Cardiac septum (tissue), 1 donor: ENCODE measurements at regions not wholly inside any gene's neighbourhood (a gene's known extent, or its start where the extent isn't known, plus 50 kb on each side); places are given as distances from the start of the nearest gene placed in this dataset.

ENCODE experiments used
- DNase-seq: peaks from one replicate; pipeline ENCODE4 v3.0.0-alpha.2; 2020; ENCODE audit warnings: low spot score
- intact Hi-C: fragments of 100-400 bp; cut with DNase I; formaldehyde crosslinking; loops from one replicate; pipeline ENCODE4 v1.14.0; 2022
- donor health status: DM: no; HTN: no; CAD: no.

DNA sequence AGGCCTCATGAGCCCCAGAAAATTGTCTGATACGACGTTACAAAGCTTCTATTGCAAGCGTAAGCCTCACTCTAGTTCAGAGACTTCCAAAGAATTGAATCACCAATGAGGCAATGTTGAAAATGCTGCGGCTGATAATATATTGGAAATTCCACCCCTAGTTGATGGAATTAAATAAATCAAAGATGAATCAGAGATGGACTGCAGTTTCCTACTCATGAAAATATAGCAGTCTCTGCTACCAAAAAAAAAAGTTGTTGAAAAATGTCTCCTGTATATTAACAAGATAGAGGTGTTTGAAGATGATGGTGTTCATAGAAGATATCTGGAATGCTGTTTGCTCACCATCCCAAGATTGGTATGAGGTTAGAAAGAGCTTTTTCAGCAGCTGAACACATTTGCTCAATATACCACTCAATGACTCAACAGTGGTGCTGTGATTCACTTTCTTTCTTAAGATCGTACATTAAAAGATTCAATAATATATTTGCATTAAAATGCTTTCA, 99.8 kb upstream of the ARHGAP28 start:
- no peak for DNase-seq
- intact Hi-C loops = loop anchor here (10.0 kb wide), 1 partner anchor 105 kb away; no protein-coding TSS in a partner anchor

DNA sequence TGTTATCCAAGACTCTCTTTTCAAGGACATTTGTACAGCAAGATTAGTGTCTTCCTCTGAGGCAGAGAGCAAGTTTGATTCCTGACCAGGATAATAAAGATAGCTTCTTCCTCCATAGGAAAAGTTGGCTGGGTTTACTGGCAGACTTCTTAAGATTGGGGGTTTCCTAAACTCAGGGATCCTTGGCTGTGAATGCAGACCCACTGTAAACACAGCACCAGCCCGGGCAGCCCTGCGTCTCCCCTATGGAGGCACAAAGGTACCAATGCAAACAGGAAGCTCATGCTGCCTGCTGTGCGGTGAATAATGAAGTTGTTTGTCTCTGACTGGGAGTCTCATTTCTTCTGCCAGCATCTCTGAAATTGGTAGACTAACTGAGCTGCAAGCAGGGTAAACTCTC, 96.2 kb upstream of the ARHGAP28 start:
- DNase-seq = no peak
- intact Hi-C loops = no loop called here

DNA sequence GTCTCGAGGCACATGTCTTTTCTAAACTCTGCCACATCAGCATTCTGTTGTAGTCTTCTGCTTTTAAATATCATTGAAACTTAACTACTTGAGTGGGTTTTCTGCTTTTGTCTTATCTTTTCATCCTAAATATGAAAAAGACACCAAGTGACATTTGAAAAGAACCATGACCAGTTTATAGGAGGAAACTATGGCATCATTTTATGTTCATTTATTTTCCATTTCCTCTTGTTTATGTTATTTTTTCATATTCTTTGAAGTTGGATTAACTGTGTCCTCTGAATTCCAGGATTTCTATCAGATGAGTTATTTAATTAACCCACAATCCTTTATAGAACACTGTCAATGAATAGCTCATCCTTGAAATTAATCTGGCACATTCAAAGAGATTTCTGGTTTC, 93.4 kb upstream of the ARHGAP28 start:
- intact Hi-C loops = no loop called here
- DNase-seq = no peak

DNA sequence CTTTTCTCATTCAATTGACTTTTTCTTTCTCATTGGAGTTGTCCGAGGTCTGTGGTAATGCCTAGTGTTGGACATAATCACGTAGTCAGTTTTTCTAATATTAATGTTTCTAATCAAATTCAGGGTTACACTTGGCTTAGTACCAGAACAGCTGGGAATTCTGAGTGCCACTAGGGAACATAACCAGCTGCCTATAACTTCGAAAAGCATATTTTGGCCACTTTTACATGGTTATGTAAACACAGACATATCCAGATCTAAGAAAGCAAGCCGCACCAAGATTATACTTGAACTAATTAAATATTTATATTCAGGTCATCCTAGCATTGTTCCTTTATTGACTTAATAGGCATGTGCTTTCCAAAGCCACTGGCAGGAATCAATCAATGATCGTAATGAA, 91.1 kb upstream of the ARHGAP28 start:
- intact Hi-C loops = no loop called here
- DNase-seq = no peak

DNA sequence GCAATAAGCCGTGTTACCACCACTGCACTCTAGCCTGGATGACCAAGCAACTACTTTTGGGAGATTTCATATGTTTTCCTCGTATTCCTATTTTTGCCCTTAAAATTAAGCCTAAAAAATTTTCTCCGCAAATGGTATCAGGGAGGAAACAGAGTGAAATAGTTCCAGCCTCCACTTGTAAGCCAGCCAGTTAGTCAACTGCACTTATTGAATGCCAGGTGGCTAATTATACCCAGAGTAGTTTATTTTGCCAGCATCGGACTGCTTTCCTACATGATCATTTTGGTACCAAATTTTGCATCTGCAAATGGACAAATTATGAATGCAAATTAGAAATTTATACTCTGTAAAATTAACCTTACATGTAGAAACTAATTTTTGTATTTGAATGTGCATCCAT, 90.2 kb upstream of the ARHGAP28 start:
- no peak for DNase-seq
- intact Hi-C loops = no loop called here

DNA sequence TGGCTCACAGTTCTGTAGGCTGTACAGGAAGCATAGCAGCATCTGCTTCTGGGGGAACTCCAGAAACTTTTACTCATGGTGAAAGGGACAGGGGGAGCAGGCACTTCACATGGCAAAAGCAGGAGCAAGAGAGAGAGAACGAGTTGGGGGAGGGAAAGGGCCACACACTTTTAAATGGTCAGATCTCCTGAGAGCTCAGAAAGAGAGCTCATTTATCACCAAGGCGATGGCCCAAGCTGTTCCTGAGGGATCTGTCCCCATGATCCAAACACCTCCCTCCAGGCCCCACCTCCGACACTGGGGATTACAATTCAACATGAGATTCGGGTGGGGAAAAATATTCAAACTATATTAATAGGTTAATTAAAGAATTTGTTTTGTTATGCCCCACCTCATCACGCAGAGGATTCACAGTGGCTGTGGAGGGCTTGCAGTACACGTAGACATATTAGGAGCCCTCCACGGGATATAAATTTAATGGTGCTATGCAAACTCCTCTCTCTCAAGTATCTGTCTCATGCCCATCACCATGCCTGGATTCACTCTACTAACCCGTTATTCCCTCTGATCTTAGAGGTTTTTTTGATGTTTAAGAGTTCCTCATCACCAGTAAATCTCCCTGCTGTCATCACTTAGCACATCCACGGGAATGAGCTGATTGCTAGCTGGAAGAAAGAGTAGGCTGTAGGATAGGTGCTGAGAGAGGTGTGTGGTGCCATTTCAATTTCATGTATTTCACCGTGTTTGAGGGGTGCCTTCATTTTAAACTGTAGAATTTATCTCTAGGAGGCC, 84.5 kb upstream of the ARHGAP28 start:
- no peak for DNase-seq
- intact Hi-C loops = no loop called here

DNA sequence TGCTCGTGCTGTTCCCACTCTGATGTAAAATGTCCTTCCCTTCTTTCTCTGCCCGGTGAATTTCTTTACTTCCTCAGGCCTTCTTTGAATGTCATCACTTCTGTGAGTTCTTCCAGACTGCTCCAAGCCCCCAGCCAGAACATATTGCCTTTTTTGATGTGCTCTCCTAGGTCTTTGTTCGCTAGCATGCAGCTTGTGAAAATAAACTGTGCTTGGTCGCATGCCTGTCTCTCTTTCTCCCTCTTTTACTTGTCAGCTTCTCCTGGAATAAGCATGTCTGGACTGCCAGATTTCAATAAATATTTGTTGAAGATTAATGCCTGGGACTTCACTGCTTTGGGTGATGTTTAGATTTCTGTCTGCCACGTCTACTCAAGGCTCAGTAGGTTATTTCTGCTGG, 82.7 kb upstream of the ARHGAP28 start:
- intact Hi-C loops = no loop called here
- DNase-seq = no peak

DNA sequence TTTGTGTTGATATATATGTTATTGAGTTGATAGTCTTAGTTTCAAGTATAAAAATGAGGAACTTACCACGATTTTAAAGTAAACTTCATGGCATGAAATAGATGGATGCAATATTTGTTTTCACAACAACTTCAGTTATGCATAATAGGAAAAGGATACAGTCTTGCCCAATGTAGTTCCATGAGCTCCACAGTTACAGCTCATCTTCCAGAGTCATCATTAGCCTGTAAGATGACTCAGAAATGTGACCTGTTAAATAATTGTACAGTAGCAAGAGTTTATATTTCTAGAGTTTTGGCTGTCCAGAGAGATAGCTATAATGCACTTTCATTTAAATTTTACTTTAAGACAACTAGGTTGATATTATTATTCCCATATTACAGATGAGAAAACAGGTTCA, 80.9 kb upstream of the ARHGAP28 start:
- intact Hi-C loops = no loop called here
- no peak for DNase-seq

DNA sequence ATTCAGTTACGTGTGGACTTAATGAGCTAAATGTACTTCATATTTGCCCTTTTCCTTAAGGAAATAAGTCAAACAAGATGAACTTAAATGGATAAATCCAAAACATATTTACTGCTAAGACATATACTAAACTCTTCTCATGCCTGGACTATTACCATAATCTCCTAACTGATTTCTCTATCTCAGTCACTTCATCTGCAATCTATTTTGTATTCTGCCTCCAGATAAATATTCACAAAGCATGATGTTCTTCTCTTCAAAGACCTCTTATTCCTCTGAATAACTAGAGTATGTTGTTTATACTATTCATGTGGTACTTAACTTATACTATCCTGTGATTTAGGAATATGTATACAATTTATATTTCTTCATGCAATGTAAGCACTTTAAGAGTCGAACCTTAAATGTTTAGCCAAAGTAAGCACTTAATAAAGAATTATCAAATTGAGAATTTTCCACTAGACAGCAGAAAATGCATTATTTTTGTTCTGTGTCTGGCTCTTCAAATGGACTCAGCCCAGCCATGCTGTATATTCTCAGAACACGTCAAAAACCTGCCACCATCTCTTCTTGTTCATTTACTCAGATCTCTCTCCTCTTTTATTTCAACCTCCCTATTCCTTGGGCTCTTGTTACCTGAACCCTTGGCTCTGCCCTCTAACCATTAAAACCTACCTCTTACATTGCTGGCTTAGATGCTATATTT, 79.9 kb upstream of the ARHGAP28 start:
- intact Hi-C loops = no loop called here
- no peak for DNase-seq

DNA sequence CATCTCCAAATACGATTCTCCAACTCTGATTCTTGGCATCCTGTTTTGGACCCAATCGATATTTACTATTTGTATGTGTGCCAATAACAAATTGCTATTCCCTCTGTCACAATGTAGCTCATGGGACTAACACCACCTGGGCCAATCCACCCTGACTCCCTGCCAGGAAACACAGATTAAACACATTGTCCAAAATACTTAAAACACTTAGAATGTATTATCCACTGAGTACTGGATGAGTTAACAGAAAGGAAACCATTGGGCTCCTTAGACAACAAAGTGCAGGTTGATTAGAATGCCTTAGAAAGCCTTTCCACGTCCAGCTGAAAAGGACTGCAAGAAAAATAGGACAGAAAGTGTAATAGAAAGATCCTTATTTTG, 79.4 kb upstream of the ARHGAP28 start:
- intact Hi-C loops = no loop called here
- DNase-seq = no peak

DNA sequence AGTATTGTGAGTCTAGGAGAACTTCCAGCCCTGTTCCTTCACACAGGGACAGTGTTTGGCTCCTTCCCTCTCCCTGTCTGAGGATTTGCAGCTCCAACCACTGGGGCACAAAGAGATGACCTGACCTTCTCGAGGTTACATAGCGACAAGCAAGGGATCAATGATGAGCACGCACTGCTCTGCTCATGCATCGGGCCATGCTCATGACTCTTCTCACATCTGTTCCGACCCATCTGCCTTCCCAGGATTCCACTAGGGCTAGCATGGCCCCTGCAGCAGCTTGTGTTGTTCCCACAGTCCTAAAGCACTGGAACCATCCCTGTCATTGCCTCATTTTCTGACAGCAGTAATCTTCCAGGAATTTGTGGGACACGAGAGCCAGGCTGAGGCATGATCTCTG, 78.8 kb upstream of the ARHGAP28 start:
- DNase-seq = no peak
- intact Hi-C loops = no loop called here

DNA sequence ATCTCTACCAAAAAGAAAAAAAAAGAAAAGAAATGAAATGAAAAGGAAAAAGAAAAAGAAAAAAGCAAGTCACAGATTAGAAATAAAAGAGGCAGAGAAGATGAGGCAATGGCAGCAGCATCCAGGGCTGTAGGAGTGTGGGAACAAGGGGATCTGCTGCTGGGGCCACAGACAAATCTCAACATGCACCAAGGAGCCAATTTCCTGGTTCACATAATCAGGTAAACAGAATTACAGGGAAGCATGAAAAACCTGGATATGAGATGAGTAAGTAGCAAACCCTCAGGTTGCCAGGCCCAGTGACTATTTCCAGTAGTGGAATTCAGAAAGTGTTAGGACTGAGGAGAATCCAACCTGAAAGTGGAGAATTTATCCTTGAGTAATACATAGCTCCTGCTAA, 77.4 kb upstream of the ARHGAP28 start:
- intact Hi-C loops = no loop called here
- no peak for DNase-seq

DNA sequence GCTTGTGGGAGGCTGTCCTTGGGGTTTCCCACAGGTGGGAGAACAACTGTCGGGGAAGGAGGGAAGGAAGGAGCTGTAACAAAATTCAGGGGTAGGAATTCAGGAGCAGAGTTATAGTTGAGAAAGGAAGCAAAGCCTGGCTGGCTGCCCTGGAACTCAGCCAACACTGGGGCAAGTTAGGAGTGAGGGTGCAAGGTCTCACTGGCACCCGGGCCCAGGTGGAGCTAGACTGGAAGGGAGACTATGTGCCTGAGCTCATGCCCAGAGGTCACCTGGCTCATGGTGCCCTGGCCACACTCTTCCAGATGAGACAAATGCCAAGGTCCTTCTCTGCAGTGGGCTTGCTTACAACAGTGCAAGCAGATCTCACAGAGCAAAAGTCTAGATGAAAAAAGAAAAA, 75.6 kb upstream of the ARHGAP28 start:
- no peak for DNase-seq
- intact Hi-C loops = no loop called here

DNA sequence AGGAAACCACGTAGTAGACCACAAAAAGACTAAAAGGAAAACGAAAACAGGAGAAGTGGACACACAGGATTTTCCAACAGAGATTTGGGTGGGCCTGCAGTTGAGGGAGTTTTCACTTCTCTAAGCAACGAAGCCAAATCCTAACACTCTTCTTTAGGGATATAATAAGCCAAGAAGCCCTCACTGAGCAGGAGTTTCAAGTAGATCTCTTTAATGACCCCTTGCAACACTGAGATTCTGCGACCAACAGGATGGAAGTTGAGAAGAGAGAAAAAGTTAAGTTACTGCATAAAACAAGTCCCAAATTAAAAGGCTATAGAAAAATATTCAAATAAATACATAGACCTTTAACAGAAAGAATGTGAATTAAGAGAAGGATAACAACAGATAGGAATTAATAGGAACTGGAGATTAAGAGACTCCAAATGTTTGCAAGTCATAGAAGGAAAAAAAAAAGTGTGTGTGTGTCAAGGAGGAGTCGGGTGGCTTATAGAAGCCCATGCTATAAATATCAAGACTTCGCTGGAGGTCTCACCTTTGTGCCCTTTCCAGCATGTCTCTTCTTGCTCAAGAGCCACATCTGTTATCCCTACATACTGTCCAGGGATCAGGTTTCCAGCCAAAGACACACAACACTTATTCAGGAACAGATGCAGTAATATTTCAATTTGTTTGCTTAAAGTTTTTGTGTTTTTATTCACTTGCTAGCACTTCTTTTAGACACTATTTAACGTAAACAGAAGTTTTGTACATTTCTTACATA, 69.4 kb upstream of the ARHGAP28 start:
- intact Hi-C loops = no loop called here
- DNase-seq = no peak

DNA sequence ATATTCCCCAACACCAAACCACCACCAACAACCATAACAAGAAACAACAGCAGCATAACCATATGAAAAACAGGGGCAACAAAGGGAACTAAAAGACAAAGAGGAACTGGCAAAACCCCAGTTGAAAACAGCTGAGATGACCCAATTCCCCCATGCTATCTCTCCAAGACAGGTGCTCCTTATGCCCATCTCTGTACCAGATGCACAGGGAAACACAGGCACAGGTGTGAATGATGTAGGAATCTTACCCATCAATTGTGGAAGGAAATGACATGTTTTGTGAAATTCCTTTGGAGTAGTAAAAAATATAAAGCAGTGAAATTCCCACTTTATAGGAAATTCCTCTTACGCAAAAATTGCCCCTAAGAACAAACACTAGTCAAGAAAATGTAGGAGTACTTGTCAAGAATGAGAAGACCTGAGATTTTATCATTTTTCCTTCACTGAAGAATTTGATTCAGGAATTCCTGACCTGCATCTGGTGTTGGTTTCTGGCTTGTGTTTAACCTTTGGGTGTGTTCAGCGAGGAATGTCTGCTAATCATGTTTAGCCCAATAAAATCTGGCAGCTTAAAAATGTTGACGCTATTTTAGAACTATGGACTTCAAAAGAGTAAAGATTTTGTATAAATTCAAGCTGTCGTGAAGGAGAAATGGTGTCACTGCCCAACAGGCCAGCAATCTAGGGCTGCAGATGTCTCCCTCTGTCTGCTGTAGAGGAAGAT, 67.7 kb upstream of the ARHGAP28 start:
- intact Hi-C loops = no loop called here
- DNase-seq = no peak

DNA sequence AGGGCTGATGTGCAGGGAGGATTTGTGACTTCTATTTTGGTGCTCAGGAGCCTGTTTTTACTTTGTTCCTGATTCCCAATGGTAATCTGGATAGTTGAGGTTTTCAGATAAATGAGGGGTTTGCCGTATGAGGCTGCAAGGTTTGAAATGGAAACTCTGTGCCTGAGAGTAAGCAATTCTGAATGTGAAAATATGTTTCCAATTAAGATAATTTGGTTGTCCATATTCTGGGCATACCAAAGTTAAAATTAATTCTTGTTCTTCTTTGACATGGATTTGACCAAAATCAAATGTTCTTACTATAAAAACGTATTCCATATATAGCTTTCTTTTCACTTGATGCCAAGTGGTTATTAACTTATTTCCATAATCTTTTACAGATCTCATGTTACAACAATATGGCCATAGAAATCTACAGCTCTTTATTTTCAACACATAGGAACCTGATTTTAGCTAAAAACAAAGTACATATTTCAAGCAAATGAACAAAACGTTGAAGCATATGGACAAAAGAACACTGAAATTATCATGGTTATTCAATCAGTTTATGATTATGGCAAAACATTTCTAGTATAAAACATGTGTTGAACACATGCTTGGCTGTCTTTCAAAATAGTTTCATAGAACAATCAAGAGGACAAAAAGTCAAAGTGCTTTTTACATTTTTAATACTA, 63.4 kb upstream of the ARHGAP28 start:
- intact Hi-C loops = no loop called here

DNA sequence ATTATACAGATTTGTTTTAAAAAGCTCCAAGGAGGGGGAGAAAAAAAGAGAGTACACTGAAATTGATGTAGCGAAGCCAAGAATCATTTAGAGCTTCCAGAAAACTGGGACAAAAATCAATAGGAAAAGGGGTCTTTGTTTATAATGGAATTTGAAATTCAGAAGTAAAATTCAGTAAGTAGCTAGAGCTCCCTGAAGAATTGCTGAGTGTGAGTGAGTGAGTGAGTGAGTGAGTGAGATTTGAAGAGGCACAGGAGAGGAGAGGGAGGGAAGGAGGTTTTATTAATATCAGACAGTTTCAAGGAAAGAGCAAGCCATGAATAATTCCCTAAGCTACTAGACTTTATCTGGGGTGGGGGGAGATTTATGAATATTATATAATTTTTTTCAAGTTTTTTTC, 60.7 kb upstream of the ARHGAP28 start:
- DNase-seq = no peak
- intact Hi-C loops = no loop called here

More for the DNA sequence above, 63.4 kb upstream of the ARHGAP28 start:
- no peak for DNase-seq

DNA sequence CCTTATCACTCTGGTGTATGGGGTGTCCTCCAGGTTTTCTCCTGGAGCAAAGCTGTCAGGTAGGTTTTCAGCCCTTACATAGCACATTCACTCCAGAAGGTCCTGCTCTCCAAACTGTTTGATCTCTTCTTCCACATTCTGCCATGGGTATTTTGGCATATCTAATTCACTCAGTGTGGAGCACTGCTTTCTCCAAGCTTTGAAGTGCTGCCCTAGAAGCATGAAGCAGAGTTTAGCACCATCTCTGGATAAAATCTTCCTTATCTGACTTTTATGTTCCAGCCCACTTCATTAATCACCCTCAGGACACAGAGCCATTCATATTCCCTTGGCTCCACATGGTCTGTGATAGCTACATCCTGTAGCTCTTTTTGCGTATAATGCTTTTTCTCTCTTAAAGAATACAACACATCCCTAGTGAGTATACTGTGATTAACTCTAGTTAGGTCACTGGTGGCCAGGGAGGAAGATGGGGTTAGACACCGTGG, 56.7 kb upstream of the ARHGAP28 start:
- DNase-seq = no peak
- intact Hi-C loops = loop anchor here (10.0 kb wide), 1 partner anchor 92 kb away; no protein-coding TSS in a partner anchor

DNA sequence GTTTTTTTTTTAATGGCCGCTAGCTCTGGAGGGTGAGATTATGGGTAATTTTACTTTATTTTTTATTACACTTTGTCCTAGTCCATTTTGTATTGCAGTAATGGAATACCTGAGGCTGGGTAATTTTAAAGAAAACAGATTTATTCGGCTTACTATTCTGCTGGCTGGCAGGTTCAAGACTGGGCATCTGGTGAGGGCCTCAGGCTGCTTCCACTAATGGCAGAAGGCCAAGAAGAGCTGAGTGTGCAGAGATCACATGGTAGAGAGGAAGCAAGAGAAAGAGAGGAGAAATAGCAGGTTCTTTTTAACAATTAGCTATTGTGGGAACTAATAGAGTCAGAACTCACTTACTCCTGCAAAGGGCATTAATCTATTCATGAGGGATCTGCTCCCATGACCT, 52.4 kb upstream of the ARHGAP28 start:
- intact Hi-C loops = loop anchor here (10.0 kb wide), 1 partner anchor 88 kb away; no protein-coding TSS in a partner anchor
- no peak for DNase-seq
